A673 (cell line): ENCODE measurements at regions not wholly inside any gene's neighbourhood (a gene's known extent, or its start where the extent isn't known, plus 50 kb on each side); places are given as distances from the start of the nearest gene placed in this dataset.

ENCODE experiments used
- BruUV-seq: library from RNA; stranded (reverse); fragments of 400-500 nt; replicated peaks from 2 replicates; lab custom pipeline; 2021; lab: Mats Ljungman, UMichigan
- CTCF ChIA-PET: fragments of 300-600 bp; sonication (Branson Sonifier 250); formaldehyde crosslinking; loops from one replicate; lab custom pipeline; 2022; ENCODE audit warnings: antibody characterized with exemption; lab: Charles Lee
- POLR2A ChIA-PET: fragments of 300-600 bp; sonication (Branson Sonifier 250); formaldehyde crosslinking; loops from one replicate; lab custom pipeline; 2022; ENCODE audit warnings: antibody characterized with exemption; ENCODE audit not compliant: low non-redundant PET; lab: Charles Lee
- DNase-seq: peaks from one replicate; pipeline ENCODE4 v3.0.0-alpha.2; 2015; ENCODE audit warnings: low spot score
- H3K27ac ChIP-seq: fragments of 200-600 bp; sonication (generic); 2 replicates; pipeline ENCODE4 v1.5.1; 2016; ENCODE audit warnings: mixed run types, low read depth, mild to moderate bottlenecking, mixed read lengths, antibody characterized with exemption, low read length; ENCODE audit not compliant: poor library complexity, severe bottlenecking
- H3K27me3 ChIP-seq: fragments of 200-600 bp; sonication (generic); replicated peaks from 2 replicates; pipeline ENCODE4 v1.6.1; 2017; ENCODE audit warnings: mixed run types, low read depth, mild to moderate bottlenecking, mixed read lengths, antibody characterized with exemption, low read length; ENCODE audit not compliant: insufficient read depth, poor library complexity
- H3K36me3 ChIP-seq: fragments of 200-600 bp; sonication (generic); 2 replicates; pipeline ENCODE4 v1.6.1; 2016; ENCODE audit warnings: mixed run types, mild to moderate bottlenecking, mixed read lengths, antibody characterized with exemption, low read length; ENCODE audit not compliant: insufficient read depth, poor library complexity, severe bottlenecking
- H3K4me1 ChIP-seq: fragments of 200-600 bp; sonication (generic); 2 replicates; pipeline ENCODE4 v1.6.1; 2017; ENCODE audit warnings: mixed run types, mild to moderate bottlenecking, mixed read lengths, antibody characterized with exemption, low read length; ENCODE audit not compliant: insufficient read depth, poor library complexity, severe bottlenecking
- H3K4me3 ChIP-seq: fragments of 200-600 bp; sonication (generic); 2 replicates; pipeline ENCODE4 v1.5.1; 2016; ENCODE audit warnings: low read depth, mixed run types, mild to moderate bottlenecking, mixed read lengths, low read length; ENCODE audit not compliant: poor library complexity, severe bottlenecking
- H3K9me3 ChIP-seq: fragments of 200-600 bp; sonication (generic); 2 replicates; pipeline ENCODE4 v1.6.1; 2016; ENCODE audit warnings: mixed run types, low read depth, mild to moderate bottlenecking, mixed read lengths, antibody characterized with exemption, low read length; ENCODE audit not compliant: poor library complexity, severe bottlenecking
- EZH2 ChIP-seq: fragments of 200-600 bp; sonication (generic); IDR thresholded peaks from 2 replicates; pipeline ENCODE4 v1.6.1; 2017; ENCODE audit warnings: borderline replicate concordance, low read depth, mild to moderate bottlenecking, mixed read lengths, antibody characterized with exemption, low read length; ENCODE audit not compliant: poor library complexity, severe bottlenecking
- intact Hi-C: fragments of 100-400 bp; cut with micrococcal nuclease; formaldehyde crosslinking; loops from one replicate; pipeline ENCODE4 v1.10.0; 2022; ENCODE audit not compliant: unreplicated experiment
- TF ChIP-seq, protein P1 (sequence below): fragments of 300-800, 200-600 bp; sonication (generic); conservative IDR thresholded peaks from 2 replicates; pipeline ENCODE4 v1.5.1; 2017; ENCODE audit warnings: low read depth, mild to moderate bottlenecking, antibody characterized with exemption, low read length, moderate library complexity, mixed read lengths

DNA sequence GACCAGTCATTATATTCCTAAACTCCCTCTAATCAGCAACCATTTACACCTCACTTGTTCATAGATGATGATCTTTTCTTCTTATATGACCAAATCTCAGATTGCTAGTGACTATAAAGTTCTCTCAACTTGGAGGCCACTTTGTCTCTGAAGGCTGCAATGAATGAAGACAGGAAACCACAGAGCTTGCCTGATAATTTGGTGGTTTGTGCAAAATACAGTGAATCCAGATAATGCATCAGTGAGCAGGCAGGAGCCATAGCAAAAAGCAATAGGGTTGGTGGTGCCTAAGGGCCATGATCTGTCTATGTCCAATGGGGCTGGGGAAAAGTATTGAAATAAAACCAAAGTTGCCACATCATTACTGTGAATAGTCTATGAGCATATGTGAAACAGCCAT lies 123.8 kb upstream of the LRFN5 start:
- Histone ChIP-seq H3K36me3 (no peaks in the 10 kb centered on the region), H3K27ac (no peak overlapping the region), H3K4me3 (no peak overlapping the region), H3K4me1 (no peaks in the 10 kb centered on the region), H3K9me3 (no peaks in the 10 kb centered on the region), H3K27me3 (no peaks in the 10 kb centered on the region)
- no peak for TF ChIP-seq EZH2
- TF ChIP-seq, protein P1, sequence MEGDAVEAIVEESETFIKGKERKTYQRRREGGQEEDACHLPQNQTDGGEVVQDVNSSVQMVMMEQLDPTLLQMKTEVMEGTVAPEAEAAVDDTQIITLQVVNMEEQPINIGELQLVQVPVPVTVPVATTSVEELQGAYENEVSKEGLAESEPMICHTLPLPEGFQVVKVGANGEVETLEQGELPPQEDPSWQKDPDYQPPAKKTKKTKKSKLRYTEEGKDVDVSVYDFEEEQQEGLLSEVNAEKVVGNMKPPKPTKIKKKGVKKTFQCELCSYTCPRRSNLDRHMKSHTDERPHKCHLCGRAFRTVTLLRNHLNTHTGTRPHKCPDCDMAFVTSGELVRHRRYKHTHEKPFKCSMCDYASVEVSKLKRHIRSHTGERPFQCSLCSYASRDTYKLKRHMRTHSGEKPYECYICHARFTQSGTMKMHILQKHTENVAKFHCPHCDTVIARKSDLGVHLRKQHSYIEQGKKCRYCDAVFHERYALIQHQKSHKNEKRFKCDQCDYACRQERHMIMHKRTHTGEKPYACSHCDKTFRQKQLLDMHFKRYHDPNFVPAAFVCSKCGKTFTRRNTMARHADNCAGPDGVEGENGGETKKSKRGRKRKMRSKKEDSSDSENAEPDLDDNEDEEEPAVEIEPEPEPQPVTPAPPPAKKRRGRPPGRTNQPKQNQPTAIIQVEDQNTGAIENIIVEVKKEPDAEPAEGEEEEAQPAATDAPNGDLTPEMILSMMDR: no peak
- BruUV-seq: no TSS peak
- ChIA-PET CTCF (no interaction called here), POLR2A (no interaction called here)
- intact Hi-C loops: no loop called here
- no peak for DNase-seq

GRCh38 chr14:41476526-41476925 lies 130.2 kb upstream of the LRFN5 start:
- Histone ChIP-seq H3K27me3 (no peaks in the 10 kb centered on the region), H3K27ac (no peak overlapping the region), H3K36me3 (no peaks in the 10 kb centered on the region), H3K4me3 (no peak overlapping the region), H3K9me3 (no peaks in the 10 kb centered on the region), H3K4me1 (no peaks in the 10 kb centered on the region)
- ChIA-PET CTCF (no interaction called here), POLR2A (no interaction called here)
- DNase-seq: no peak
- no TSS peak for BruUV-seq
- intact Hi-C loops: no loop called here
- TF ChIP-seq EZH2: no peak
- TF ChIP-seq, protein P1: no peak

DNA sequence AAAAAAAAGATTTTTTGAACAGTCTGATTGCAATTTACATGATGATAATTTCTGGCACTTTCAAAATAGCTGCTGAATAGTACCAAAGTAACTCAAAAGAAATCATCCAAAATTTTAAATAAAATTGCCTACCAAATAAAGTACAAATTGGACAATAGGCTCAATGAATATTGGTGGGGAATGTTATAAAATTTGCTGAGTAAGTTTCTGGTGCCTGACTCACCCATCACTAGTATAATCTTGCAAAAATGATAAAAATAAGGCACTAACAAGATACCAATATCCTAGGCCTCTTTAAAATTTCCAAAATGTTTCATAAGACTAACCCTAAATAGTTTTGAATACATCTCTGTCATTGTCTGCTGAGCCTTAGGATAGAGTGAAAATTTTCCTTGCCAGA lies 145.3 kb upstream of the LRFN5 start:
- no peaks in the 10 kb centered on the region for H3K27me3 ChIP-seq
- no peaks in the 10 kb centered on the region for H3K4me1 ChIP-seq
- intact Hi-C loops: no loop called here
- H3K9me3 ChIP-seq: no peaks in the 10 kb centered on the region
- ChIA-PET POLR2A (no interaction called here), CTCF (no interaction called here)
- H3K4me3 ChIP-seq: no peak overlapping the region
- TF ChIP-seq, protein P1: no peak
- TF ChIP-seq EZH2: no peak
- no peak for DNase-seq
- H3K27ac ChIP-seq: no peak overlapping the region
- BruUV-seq: no TSS peak
- no peaks in the 10 kb centered on the region for H3K36me3 ChIP-seq
